ENCODE measurements at regions not wholly inside any gene's neighbourhood (a gene's known extent, or its start where the extent isn't known, plus 50 kb on each side); places are given as distances from the start of the nearest gene placed in this dataset.

DNA sequence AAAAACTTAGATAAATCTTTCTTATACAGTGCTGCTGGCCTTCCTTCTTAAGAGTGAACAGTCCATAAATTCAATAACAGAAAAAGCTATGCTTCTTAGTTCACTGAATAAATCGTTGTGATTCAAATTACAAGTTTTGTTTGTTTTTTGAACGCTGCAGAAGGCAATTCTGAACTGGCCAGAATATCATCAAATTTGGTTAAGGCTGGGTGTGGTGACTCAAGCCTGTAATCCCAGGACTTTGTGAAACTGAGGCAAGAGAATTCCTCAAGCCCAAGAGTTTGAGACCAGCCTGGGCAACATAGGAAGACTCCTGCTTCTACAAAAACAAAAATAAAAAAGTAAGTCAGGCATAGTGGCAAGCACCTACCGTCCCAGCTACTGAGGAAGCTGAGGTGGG lies 111.2 kb upstream of the SLC39A10 start:
- no peak for DNase-seq (ENCODE audit: low spot score)
- TF ChIP-seq, protein P1, sequence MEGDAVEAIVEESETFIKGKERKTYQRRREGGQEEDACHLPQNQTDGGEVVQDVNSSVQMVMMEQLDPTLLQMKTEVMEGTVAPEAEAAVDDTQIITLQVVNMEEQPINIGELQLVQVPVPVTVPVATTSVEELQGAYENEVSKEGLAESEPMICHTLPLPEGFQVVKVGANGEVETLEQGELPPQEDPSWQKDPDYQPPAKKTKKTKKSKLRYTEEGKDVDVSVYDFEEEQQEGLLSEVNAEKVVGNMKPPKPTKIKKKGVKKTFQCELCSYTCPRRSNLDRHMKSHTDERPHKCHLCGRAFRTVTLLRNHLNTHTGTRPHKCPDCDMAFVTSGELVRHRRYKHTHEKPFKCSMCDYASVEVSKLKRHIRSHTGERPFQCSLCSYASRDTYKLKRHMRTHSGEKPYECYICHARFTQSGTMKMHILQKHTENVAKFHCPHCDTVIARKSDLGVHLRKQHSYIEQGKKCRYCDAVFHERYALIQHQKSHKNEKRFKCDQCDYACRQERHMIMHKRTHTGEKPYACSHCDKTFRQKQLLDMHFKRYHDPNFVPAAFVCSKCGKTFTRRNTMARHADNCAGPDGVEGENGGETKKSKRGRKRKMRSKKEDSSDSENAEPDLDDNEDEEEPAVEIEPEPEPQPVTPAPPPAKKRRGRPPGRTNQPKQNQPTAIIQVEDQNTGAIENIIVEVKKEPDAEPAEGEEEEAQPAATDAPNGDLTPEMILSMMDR (IDR thresholded peaks at IDR 0.05), result no peak
- H3K4me3 ChIP-seq, result no peak overlapping the region
- H3K27ac ChIP-seq, result no peak overlapping the region

DNA sequence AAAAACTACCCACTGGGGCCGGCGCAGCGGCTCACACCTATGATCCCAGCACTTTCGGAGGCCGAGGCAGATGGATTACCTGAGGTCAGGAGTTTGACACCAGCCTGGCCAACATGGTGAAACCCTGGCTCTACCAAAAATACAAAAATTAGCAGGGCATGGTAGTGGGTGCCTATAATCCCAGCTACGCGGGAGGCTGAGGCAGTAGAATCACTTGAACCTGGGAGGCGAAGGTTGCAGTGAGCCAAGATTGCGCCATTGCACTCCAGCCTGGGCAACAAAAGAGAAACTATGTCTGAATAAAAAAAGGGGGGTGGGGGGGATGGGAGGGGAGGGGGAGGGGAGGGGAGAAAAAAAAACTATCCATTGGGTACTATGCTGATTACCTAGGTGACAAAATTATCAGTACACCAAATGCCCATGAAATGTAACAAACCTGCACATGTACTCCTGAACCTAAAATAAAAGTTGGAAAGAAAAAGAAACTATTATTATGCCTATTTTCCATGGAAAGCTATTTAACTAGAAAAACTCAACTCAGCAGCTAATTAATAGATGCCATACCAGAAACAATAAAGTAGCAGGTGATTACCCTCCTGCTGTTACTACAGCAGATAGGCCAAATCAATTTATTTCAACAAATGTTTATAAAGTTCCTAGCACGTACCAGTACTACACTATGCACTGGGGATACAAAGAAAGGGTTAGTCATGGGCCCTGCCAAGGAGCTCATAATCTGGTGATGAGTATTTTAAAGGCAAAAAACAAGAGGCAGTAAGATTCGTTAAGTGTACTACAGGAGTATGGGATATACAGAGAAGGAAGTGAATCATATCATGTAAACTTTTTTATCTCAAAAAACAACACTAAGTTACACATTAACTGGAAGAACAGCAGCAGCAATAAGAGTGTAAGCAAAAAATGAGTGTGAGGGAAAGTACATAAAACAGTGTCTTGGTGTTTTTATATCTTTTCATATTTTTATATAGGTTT lies 112.8 kb upstream of the SLC39A10 start:
- DNase-seq (ENCODE audit: low spot score), result no peak
- TF ChIP-seq, protein P1 (IDR thresholded peaks at IDR 0.05), result no peak
- Histone ChIP-seq H3K4me3 (no peak overlapping the region), H3K27ac (no peak overlapping the region)

DNA sequence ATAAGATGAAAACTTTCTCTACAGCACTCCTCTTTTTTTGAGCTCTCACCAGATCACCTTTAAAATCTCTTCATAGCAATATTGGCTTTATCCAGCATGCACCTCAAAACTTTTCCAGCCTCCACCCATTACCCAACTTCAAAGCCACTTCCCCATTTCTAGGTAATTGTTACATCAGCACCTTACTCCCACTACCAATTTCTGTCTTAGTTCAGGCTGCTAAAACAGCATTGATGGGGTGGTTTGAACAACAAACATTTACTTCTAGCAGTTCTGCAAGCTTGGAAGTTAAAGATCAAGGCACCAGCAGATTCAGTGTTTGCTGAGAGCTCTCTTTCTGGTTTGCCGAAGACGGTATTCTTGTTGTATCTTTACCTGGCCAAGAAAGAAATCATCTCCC lies 114.0 kb upstream of the SLC39A10 start:
- DNase-seq (ENCODE audit: low spot score), result no peak
- TF ChIP-seq, protein P1 (IDR thresholded peaks at IDR 0.05), result no peak
- Histone ChIP-seq H3K27ac (no peak overlapping the region), H3K4me3 (no peak overlapping the region)

DNA sequence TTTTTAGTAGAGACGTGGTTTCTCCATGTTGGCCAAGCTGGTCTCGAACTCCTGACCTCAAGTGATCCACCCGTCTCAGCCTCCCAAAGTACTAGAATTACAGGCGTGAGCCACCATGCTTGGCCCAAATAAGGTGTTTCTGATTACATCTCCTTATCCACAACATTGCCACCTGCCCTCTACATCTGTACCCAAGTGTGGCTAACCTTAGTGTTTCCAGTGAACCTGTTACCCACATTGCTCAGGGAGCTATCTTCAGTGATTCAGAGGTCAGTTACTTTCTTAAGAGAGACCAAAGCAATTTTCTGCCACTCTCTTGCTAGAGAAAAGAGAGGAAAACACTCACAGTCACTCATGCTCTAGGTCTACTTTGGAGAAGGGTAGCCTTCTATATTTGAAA lies 115.0 kb upstream of the SLC39A10 start:
- Histone ChIP-seq H3K27ac (no peak overlapping the region), H3K4me3 (no peak overlapping the region)
- TF ChIP-seq, protein P1 (IDR thresholded peaks at IDR 0.05), result no peak
- DNase-seq (ENCODE audit: low spot score), result no peak

DNA sequence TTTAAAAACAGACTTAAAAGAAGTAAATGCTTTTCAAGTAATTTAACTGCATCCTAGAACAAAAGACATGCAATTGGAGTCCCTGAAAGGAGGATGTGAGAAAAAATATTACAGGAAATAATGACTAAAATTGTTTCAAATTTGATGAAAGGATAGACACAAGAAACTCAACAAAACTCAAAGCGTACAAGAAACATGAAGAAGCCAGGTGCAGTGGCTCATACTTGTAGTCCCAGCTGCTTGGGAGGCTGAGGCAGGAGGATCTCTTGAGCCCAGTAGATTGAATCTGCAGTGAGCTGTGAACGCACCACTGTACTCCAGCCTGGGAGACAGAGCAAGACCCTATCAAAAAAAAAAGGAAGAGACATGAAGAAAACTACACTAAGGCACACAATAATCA lies 118.1 kb upstream of the SLC39A10 start:
- Histone ChIP-seq H3K4me3 (no peak overlapping the region), H3K27ac (no peak overlapping the region)
- DNase-seq (ENCODE audit: low spot score), result no peak
- TF ChIP-seq, protein P1 (IDR thresholded peaks at IDR 0.05), result no peak

DNA sequence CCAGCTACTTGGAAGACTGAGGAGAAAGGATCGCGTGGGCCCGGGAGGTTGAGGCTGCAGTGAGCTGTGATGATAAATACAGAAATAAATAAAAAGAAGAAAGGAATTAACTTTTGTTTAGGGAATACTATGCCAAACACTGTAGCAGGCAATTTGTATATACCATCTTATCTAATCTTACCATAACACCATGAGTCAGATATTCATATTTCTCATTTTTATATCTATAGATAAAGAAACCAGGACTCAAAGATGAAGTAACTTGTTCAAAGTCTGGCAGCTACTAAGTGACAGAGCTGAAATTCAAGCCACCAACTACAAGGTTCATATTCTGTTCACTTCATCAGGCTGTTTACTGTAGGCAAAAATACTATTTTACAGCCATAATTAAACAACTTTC lies 119.2 kb upstream of the SLC39A10 start:
- TF ChIP-seq, protein P1 (IDR thresholded peaks at IDR 0.05), result no peak
- Histone ChIP-seq H3K4me3 (no peak overlapping the region), H3K27ac (no peak overlapping the region)
- DNase-seq (ENCODE audit: low spot score), result no peak

DNA sequence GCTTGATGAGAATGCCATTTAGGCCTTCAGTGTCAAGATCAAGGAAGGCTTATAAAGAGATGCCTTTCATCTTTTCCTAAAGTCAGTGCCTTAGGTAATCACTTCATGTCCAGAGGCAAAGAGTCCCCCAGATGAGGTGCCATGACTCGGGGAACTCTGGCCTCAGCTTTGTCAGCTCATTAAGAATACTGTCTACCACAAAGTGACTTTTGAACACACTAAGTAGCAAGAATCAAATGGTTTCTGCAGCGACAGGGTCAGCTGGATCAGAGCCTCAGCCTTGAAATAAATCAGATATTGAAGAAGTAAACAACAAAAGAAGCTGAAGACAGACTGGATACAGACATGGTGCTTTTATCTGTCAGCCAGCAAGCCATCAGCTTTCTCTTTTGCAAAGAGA lies 120.1 kb upstream of the SLC39A10 start:
- no peak for DNase-seq (ENCODE audit: low spot score)
- Histone ChIP-seq H3K27ac (no peak overlapping the region), H3K4me3 (no peak overlapping the region)
- TF ChIP-seq, protein P1 (IDR thresholded peaks at IDR 0.05), result no peak
